ENCODE measurements at regions not wholly inside any gene's neighbourhood (a gene's known extent, or its start where the extent isn't known, plus 50 kb on each side); places are given as distances from the start of the nearest gene placed in this dataset.

- DNase-seq (ENCODE audit: extremely low read depth, low read depth) = no peak
- TF ChIP-seq, protein P1, sequence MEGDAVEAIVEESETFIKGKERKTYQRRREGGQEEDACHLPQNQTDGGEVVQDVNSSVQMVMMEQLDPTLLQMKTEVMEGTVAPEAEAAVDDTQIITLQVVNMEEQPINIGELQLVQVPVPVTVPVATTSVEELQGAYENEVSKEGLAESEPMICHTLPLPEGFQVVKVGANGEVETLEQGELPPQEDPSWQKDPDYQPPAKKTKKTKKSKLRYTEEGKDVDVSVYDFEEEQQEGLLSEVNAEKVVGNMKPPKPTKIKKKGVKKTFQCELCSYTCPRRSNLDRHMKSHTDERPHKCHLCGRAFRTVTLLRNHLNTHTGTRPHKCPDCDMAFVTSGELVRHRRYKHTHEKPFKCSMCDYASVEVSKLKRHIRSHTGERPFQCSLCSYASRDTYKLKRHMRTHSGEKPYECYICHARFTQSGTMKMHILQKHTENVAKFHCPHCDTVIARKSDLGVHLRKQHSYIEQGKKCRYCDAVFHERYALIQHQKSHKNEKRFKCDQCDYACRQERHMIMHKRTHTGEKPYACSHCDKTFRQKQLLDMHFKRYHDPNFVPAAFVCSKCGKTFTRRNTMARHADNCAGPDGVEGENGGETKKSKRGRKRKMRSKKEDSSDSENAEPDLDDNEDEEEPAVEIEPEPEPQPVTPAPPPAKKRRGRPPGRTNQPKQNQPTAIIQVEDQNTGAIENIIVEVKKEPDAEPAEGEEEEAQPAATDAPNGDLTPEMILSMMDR (IDR thresholded peaks at IDR 0.05; ENCODE audit: low read depth, low read length) = no peak
Measured at GRCh38 chr9:88230612-88231011, 92.3 kb upstream of the SPATA31C2 start.

DNA sequence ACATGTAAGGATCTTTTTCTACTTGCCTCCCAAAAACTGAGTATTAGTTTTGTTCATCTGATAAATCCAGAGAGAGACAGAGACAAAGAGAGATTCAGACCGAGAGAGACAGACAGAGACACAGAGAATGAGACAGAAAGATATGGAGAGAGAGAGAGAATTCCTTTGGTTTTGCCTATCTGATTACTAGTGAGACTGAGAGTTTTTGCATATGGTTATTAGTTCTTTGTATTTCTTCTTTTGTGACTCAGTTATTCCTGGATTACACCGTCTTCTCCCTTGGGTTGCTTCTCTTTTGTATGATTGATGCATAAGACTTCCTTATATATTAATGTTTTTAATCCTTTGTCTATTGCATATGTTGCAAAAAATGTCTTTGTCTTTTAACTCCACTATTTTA is 91.2 kb upstream of the SPATA31C2 start:
- TF ChIP-seq, protein P1 (IDR thresholded peaks at IDR 0.05; ENCODE audit: low read depth, low read length) = no peak
- no peak for DNase-seq (ENCODE audit: extremely low read depth, low read depth)

DNA sequence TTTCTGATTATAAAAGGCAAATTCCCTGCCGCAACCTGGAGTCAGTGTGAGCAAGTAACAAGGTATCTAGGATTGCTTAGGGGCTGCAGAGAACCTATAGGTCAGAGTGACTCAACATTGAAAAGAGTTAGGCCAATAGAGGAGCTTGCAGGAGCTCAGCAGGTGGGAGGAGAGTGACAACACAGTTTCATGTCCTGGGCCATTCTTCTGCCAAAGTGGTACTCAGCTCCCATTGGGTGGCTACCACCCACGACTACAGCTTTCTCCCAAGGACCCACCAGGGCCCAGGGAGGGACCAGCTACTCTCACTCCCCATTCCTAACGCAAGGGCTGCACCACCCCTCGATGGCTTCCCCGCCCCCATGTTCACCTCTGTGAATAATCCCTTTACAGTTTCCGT is 86.7 kb upstream of the SPATA31C2 start:
- TF ChIP-seq, protein P1 (IDR thresholded peaks at IDR 0.05; ENCODE audit: low read depth, low read length) = no peak

DNA sequence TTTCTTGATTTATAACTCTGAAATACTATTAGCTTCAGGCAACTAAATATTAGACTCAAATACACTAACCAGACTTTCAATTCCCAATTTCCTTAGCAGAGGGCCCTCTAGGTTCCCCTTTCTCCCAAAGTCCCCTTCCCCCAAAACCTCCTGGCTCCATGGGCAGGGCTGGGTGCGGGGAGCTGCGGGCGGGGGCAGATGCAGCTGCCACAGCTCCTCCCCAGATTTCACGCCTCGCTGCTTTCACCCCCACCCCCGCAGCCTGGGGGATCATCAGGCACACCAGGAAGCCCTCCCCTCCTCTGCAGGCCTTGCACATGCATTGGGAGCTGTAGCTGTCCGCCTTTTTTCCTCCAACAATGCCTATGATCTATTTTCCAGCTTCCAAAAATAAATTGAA is 82.8 kb upstream of the SPATA31C2 start:
- no peak for DNase-seq (ENCODE audit: extremely low read depth, low read depth)

More for the DNA sequence above, 86.7 kb upstream of the SPATA31C2 start:
- DNase-seq (ENCODE audit: extremely low read depth, low read depth) = no peak

GRCh38 chr9:88220652-88221051 is 82.4 kb upstream of the SPATA31C2 start:
- DNase-seq (ENCODE audit: extremely low read depth, low read depth) = no peak
- TF ChIP-seq, protein P1 (IDR thresholded peaks at IDR 0.05; ENCODE audit: low read depth, low read length) = no peak

More for the DNA sequence above, 82.8 kb upstream of the SPATA31C2 start:
- TF ChIP-seq, protein P1 (IDR thresholded peaks at IDR 0.05; ENCODE audit: low read depth, low read length) = no peak

GRCh38 chr9:88219601-88220000 is 81.3 kb upstream of the SPATA31C2 start:
- no peak for DNase-seq (ENCODE audit: extremely low read depth, low read depth)
- TF ChIP-seq, protein P1 (IDR thresholded peaks at IDR 0.05; ENCODE audit: low read depth, low read length) = no peak

- DNase-seq (ENCODE audit: extremely low read depth, low read depth) = no peak
- TF ChIP-seq, protein P1 (IDR thresholded peaks at IDR 0.05; ENCODE audit: low read depth, low read length) = no peak
Measured at GRCh38 chr9:88218726-88219125, 80.5 kb upstream of the SPATA31C2 start.
